Ureter (tissue), 1 donor: ENCODE measurements at regions not wholly inside any gene's neighbourhood (a gene's known extent, or its start where the extent isn't known, plus 50 kb on each side); places are given as distances from the start of the nearest gene placed in this dataset.

Source experiments
- DNase-seq: peaks from one replicate; pipeline ENCODE4 v3.0.0-alpha.2; 2020; ENCODE audit warnings: low spot score
- donor health status: DM: yes; HTN: yes; CAD: no.

GRCh38 chr15:25563596-25563995, 124.8 kb upstream of the UBE3A start:
- DNase-seq = no peak

- DNase-seq = no peak
Observed at GRCh38 chr15:25557926-25558325, 119.1 kb upstream of the UBE3A start.

- no peak for DNase-seq
Observed at GRCh38 chr15:25556136-25556535, 117.3 kb upstream of the UBE3A start.

GRCh38 chr15:25554640-25555039, 115.8 kb upstream of the UBE3A start:
- no peak for DNase-seq

GRCh38 chr15:25548600-25548999, 109.8 kb upstream of the UBE3A start:
- no peak for DNase-seq

- DNase-seq = no peak
Observed at GRCh38 chr15:25545889-25546288, 107.1 kb upstream of the UBE3A start.

- DNase-seq = no peak
Observed at GRCh38 chr15:25545017-25545416, 106.2 kb upstream of the UBE3A start.

GRCh38 chr15:25544076-25544475, 105.3 kb upstream of the UBE3A start:
- no peak for DNase-seq

GRCh38 chr15:25543196-25543595, 104.4 kb upstream of the UBE3A start:
- DNase-seq = peak; percentile 80

GRCh38 chr15:25541228-25541627, 102.4 kb upstream of the UBE3A start:
- DNase-seq = no peak

- no peak for DNase-seq
Observed at GRCh38 chr15:25536801-25537611, 98.2 kb upstream of the UBE3A start.

- DNase-seq = no peak
Observed at GRCh38 chr15:25535866-25536265, 97.0 kb upstream of the UBE3A start.

- DNase-seq = no peak
Observed at GRCh38 chr15:25534293-25534692, 95.5 kb upstream of the UBE3A start.

- DNase-seq = no peak
Observed at GRCh38 chr15:25532269-25533140, 93.7 kb upstream of the UBE3A start.

GRCh38 chr15:25529774-25530173, 91.0 kb upstream of the UBE3A start:
- no peak for DNase-seq

- DNase-seq = no peak
Observed at GRCh38 chr15:25527118-25527517, 88.3 kb upstream of the UBE3A start.

- DNase-seq = no peak
Observed at GRCh38 chr15:25525741-25526140, 86.9 kb upstream of the UBE3A start.

GRCh38 chr15:25515633-25516032, 76.8 kb upstream of the UBE3A start:
- DNase-seq = no peak

- no peak for DNase-seq
Observed at GRCh38 chr15:25514522-25514921, 75.7 kb upstream of the UBE3A start.

- no peak for DNase-seq
Observed at GRCh38 chr15:25512957-25513356, 74.1 kb upstream of the UBE3A start.

GRCh38 chr15:25510146-25510545, 71.3 kb upstream of the UBE3A start:
- no peak for DNase-seq

- no peak for DNase-seq
Observed at GRCh38 chr15:25509703-25510102, 70.9 kb upstream of the UBE3A start.
